ENCODE measurements at regions not wholly inside any gene's neighbourhood (a gene's known extent, or its start where the extent isn't known, plus 50 kb on each side); places are given as distances from the start of the nearest gene placed in this dataset.
"Not testable (repeated sequence)": the region's sequence is repeated elsewhere in the genome, so short reads cannot be mapped to it uniquely, and the experiment has no call there.

- intact Hi-C loops (cut with DNase I) = no loop called here
- DNase-seq (ENCODE audit: low spot score in 2 of 2) = no peak
- Histone ChIP-seq H3K4me3 (no peak overlapping the region), H3K9me3 (peaks cover 0 to 27% of the 10 kb centered on the region in 2 donors), H3K4me1 (no peaks in the 10 kb centered on the region), H3K36me3 (no peaks in the 10 kb centered on the region), H3K27ac (no peak overlapping the region), H3K27me3 (no peaks in the 10 kb centered on the region)
- no peak for TF ChIP-seq CTCF (IDR thresholded peaks at IDR 0.05)
These were observed 178.6 kb downstream of the NAA11 start for GRCh38 chr4:79147251-79147650.

GRCh38 chr4:79141530-79141929 is 184.3 kb downstream of the NAA11 start:
- no peak for DNase-seq (ENCODE audit: low spot score in 2 of 2)
- H3K9me3 ChIP-seq = peaks cover 0 to 13% of the 10 kb centered on the region in 2 donors
- no peaks in the 10 kb centered on the region for H3K27me3 ChIP-seq
- intact Hi-C loops (cut with DNase I) = no loop called here
- no peaks in the 10 kb centered on the region for H3K36me3 ChIP-seq
- H3K27ac ChIP-seq = no peak overlapping the region
- no peak for TF ChIP-seq CTCF (IDR thresholded peaks at IDR 0.05)
- no peak overlapping the region for H3K4me3 ChIP-seq
- no peaks in the 10 kb centered on the region for H3K4me1 ChIP-seq

- H3K27ac ChIP-seq = no peak overlapping the region
- DNase-seq (ENCODE audit: low spot score in 2 of 2) = no peak
- TF ChIP-seq CTCF (IDR thresholded peaks at IDR 0.05) = no peak
- no peaks in the 10 kb centered on the region for H3K36me3 ChIP-seq
- no peak overlapping the region for H3K4me3 ChIP-seq
- no peaks in the 10 kb centered on the region for H3K9me3 ChIP-seq
- H3K4me1 ChIP-seq = no peaks in the 10 kb centered on the region
- no peaks in the 10 kb centered on the region for H3K27me3 ChIP-seq
- intact Hi-C loops (cut with DNase I) = no loop called here
These were observed 191.1 kb downstream of the NAA11 start for GRCh38 chr4:79134767-79135166.

GRCh38 chr4:79132826-79133225 is 193.0 kb downstream of the NAA11 start:
- no peak for TF ChIP-seq CTCF (IDR thresholded peaks at IDR 0.05)
- Histone ChIP-seq H3K27me3 (no peaks in the 10 kb centered on the region), H3K36me3 (no peaks in the 10 kb centered on the region), H3K27ac (no peak overlapping the region), H3K4me1 (no peaks in the 10 kb centered on the region), H3K9me3 (no peaks in the 10 kb centered on the region), H3K4me3 (no peak overlapping the region)
- intact Hi-C loops (cut with DNase I) = no loop called here
- no peak for DNase-seq (ENCODE audit: low spot score in 2 of 2)

- intact Hi-C loops (cut with DNase I) = no loop called here
- Histone ChIP-seq H3K4me3 (no peak overlapping the region), H3K27ac (no peak overlapping the region), H3K36me3 (no peaks in the 10 kb centered on the region), H3K27me3 (no peaks in the 10 kb centered on the region), H3K4me1 (no peaks in the 10 kb centered on the region), H3K9me3 (peaks cover 10 to 61% of the 10 kb centered on the region in 2 donors)
- DNase-seq (ENCODE audit: low spot score in 2 of 2) = no peak
- TF ChIP-seq CTCF (IDR thresholded peaks at IDR 0.05) = no peak
These were observed 182.7 kb upstream of the PAQR3 start for GRCh38 chr4:79121875-79122358.

GRCh38 chr4:79121223-79121622 is 182.0 kb upstream of the PAQR3 start:
- no peak for TF ChIP-seq CTCF (IDR thresholded peaks at IDR 0.05)
- Histone ChIP-seq H3K36me3 (no peaks in the 10 kb centered on the region), H3K27me3 (no peaks in the 10 kb centered on the region), H3K4me1 (no peaks in the 10 kb centered on the region), H3K9me3 (peaks cover 10 to 67% of the 10 kb centered on the region in 2 donors), H3K4me3 (no peak overlapping the region), H3K27ac (no peak overlapping the region)
- intact Hi-C loops (cut with DNase I) = no loop called here
- no peak for DNase-seq (ENCODE audit: low spot score in 2 of 2)

GRCh38 chr4:79117051-79117450 is 177.8 kb upstream of the PAQR3 start:
- H3K27ac ChIP-seq; DNase-seq (ENCODE audit: low spot score in 2 of 2); H3K4me3 ChIP-seq; H3K4me1 ChIP-seq; H3K27me3 ChIP-seq; intact Hi-C loops (cut with DNase I); H3K36me3 ChIP-seq: not testable (repeated sequence)
- H3K9me3 ChIP-seq = peaks cover 7 to 58% of the 10 kb centered on the region in 2 donors

All from ascending aorta (tissue), 2 donors.